ENCODE measurements at regions not wholly inside any gene's neighbourhood (a gene's known extent, or its start where the extent isn't known, plus 50 kb on each side); places are given as distances from the start of the nearest gene placed in this dataset.

GRCh38 chr7:18345641-18346234 is 149.8 kb upstream of the HDAC9 start:
- Histone ChIP-seq H2BK20ac (ENCODE audit: low read depth, low read length) (no peak overlapping the region), H3K56ac (ENCODE audit: extremely low read depth, insufficient read depth, low read length) (no peak overlapping the region), H4K5ac (ENCODE audit: low read depth, low read length) (no peak overlapping the region), H2AFZ (replicated peaks; ENCODE audit: low read length, poor library complexity) (no peak overlapping the region), H3K4me1 (ENCODE audit: control insufficient read depth, insufficient read depth, low read length) (no peaks in the 10 kb centered on the region), H2BK5ac (ENCODE audit: low read depth, low read length, poor library complexity, severe bottlenecking) (no peak overlapping the region), H3K9me3 (ENCODE audit: control insufficient read depth, insufficient read depth, low read length) (no peaks in the 10 kb centered on the region; the same call in 1 of the 2 replicates), H4K20me1 (ENCODE audit: insufficient read depth, low read length) (no peaks in the 10 kb centered on the region), H2BK120ac (ENCODE audit: low read depth, low read length) (no peak overlapping the region), H2AK9ac (replicated peaks; ENCODE audit: low read depth, low read length, poor library complexity) (no peak overlapping the region), H2AK5ac (ENCODE audit: low read depth, low read length) (no peak overlapping the region), H2BK15ac (ENCODE audit: low read depth, low read length) (no peak overlapping the region), H3K27me3 (ENCODE audit: control insufficient read depth, insufficient read depth, low read length) (no peaks in the 10 kb centered on the region), H3K14ac (replicated peaks; ENCODE audit: low read depth, low read length) (no peak overlapping the region), H3K79me1 (ENCODE audit: low read depth in 1 of 2, low read length in 2 of 2) (no peaks in the 10 kb centered on the region), H3K23ac (ENCODE audit: low read depth, low read length) (no peak overlapping the region), H3K4me3 (ENCODE audit: insufficient read depth, low read depth, low read length) (no peak overlapping the region), H3K27ac (ENCODE audit: insufficient read depth, low read length) (no peak overlapping the region), H3K36me3 (ENCODE audit: control insufficient read depth, insufficient read depth, low read length) (no peaks in the 10 kb centered on the region), H4K8ac (ENCODE audit: low read depth in 2 of 2, low read length in 2 of 2) (no peak overlapping the region), H3K9me1 (ENCODE audit: insufficient read depth, low read length) (no peaks in the 10 kb centered on the region), H3K18ac (ENCODE audit: low read depth, low read length) (no peak overlapping the region), H3K4me2 (ENCODE audit: low read depth, low read length) (no peak overlapping the region), H3K9ac (ENCODE audit: low read depth, low read length) (no peak overlapping the region), H4K91ac (ENCODE audit: insufficient read depth, low read depth, low read length) (no peak overlapping the region), H3K4ac (ENCODE audit: low read depth, low read length) (no peak overlapping the region)
- peak; percentile 46 for DNase-seq
- peak; percentile 86 for TF ChIP-seq SMC3 (IDR thresholded peaks at IDR 0.05; ENCODE audit: low read depth, low read length)
- TF ChIP-seq FOS (IDR thresholded peaks at IDR 0.05; ENCODE audit: low read depth, low read length) = no peak
- TF ChIP-seq RFX5 (IDR thresholded peaks at IDR 0.05; ENCODE audit: low read depth, low read length) = no peak
- no peak for TF ChIP-seq MAFK (IDR thresholded peaks at IDR 0.05; ENCODE audit: low read depth, low read length)
- TF ChIP-seq POLR2A (IDR thresholded peaks at IDR 0.05; ENCODE audit: low read depth, low read length) = no peak
- TF ChIP-seq CHD1 (IDR thresholded peaks at IDR 0.05; ENCODE audit: low read depth, low read length) = no peak
- TF ChIP-seq MAZ (IDR thresholded peaks at IDR 0.05; ENCODE audit: borderline replicate concordance, low read depth, low read length) = no peak
- TF ChIP-seq, protein P1, sequence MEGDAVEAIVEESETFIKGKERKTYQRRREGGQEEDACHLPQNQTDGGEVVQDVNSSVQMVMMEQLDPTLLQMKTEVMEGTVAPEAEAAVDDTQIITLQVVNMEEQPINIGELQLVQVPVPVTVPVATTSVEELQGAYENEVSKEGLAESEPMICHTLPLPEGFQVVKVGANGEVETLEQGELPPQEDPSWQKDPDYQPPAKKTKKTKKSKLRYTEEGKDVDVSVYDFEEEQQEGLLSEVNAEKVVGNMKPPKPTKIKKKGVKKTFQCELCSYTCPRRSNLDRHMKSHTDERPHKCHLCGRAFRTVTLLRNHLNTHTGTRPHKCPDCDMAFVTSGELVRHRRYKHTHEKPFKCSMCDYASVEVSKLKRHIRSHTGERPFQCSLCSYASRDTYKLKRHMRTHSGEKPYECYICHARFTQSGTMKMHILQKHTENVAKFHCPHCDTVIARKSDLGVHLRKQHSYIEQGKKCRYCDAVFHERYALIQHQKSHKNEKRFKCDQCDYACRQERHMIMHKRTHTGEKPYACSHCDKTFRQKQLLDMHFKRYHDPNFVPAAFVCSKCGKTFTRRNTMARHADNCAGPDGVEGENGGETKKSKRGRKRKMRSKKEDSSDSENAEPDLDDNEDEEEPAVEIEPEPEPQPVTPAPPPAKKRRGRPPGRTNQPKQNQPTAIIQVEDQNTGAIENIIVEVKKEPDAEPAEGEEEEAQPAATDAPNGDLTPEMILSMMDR (conservative IDR thresholded peaks at IDR 0.05; ENCODE audit: low read depth, low read length) = peak; percentile 78
- TF ChIP-seq MXI1 (IDR thresholded peaks at IDR 0.05; ENCODE audit: borderline replicate concordance, low read depth, low read length) = no peak
- no peak for TF ChIP-seq NFE2L2 (IDR thresholded peaks at IDR 0.05; ENCODE audit: low read depth, low read length)
- no peak for TF ChIP-seq CEBPB (IDR thresholded peaks at IDR 0.05; ENCODE audit: low read depth, low read length)
- no peak for TF ChIP-seq RCOR1 (IDR thresholded peaks at IDR 0.05; ENCODE audit: insufficient replicate concordance, low read length)
- TF ChIP-seq BHLHE40 (IDR thresholded peaks at IDR 0.05; ENCODE audit: low read depth, low read length) = no peak
- TF ChIP-seq RAD21 (IDR thresholded peaks at IDR 0.05; ENCODE audit: low read length) = peak; percentile 73
- TF ChIP-seq, protein P2, sequence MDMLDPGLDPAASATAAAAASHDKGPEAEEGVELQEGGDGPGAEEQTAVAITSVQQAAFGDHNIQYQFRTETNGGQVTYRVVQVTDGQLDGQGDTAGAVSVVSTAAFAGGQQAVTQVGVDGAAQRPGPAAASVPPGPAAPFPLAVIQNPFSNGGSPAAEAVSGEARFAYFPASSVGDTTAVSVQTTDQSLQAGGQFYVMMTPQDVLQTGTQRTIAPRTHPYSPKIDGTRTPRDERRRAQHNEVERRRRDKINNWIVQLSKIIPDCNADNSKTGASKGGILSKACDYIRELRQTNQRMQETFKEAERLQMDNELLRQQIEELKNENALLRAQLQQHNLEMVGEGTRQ (IDR thresholded peaks at IDR 0.05; ENCODE audit: low read depth, low read length) = no peak
- TF ChIP-seq ELK1 (IDR thresholded peaks at IDR 0.05; ENCODE audit: borderline replicate concordance, low read depth, low read length) = no peak
- peak; percentile 49; the same call in 1 of the 2 replicates for ATAC-seq (ENCODE audit: low read depth)
- no TSS peak for BruUV-seq (replicated peaks)
- POLR2A ChIA-PET (ENCODE audit: unreplicated experiment) = interaction anchor here (0.7 kb wide), 1 partner anchor 174 kb away, joined by 8 read pairs; no protein-coding TSS in a partner anchor
- CTCF ChIA-PET = interaction anchor here (0.7 to 1.9 kb wide), 9 partner anchors 9 to 639 kb away, joined by 3 to 8 read pairs (median 4); no protein-coding TSS in a partner anchor
- intact Hi-C loops (cut with micrococcal nuclease) = loop anchor here (1.0 to 5.0 kb wide), 5 partner anchors 374 to 1453 kb away; no protein-coding TSS in a partner anchor
- dilution Hi-C loops (cut with HindIII; ENCODE audit: low sequenced_read_pairs, unreplicated experiment) = no loop called here
- WGBS, 2 experiments (ENCODE audit: extremely low coverage in 2 of 2, insufficient read length in 1 of 2) = no CpG with 5 or more reads among the region's 3 CpGs
- in situ Hi-C loops (cut with MboI; ENCODE audit: low sequenced_read_pairs) = loop anchor here (10.0 to 25.0 kb wide), 2 partner anchors 571 to 1433 kb away; no protein-coding TSS in a partner anchor

Measured in IMR-90 (cell line).